ENCODE measurements at regions not wholly inside any gene's neighbourhood (a gene's known extent, or its start where the extent isn't known, plus 50 kb on each side); places are given as distances from the start of the nearest gene placed in this dataset.

DNA sequence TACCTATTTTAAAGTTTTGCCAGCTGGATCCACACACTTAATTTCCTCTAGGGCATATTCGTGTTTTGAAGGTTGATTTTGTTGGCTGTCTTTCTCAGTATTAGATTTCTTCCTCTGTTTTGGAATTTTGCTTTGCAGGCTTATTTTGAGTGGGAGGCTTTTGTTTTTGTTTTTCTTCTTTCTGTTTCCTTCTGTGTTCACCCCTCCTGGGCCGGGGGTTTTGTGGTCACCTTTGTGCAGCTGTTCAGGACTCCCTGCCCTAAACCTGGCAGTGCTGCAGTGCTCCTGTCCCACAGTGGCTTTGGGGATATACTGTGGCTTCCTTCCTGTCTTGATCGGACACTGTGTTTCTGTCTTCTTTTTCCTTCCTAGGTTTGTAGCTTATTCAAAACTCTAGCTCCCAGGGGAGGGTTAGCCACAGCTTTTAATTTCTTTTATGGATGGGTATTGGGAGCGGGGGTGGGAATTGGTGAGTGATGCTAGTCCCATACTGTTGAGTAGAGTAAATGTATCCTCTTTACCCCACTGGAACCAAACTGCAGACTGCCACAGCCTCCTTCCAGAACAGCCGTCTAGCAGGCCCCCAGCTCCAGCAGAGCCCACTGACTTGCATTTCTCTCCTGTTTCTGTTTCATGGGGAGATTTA, 228.7 kb upstream of the FZD8 start (continued):
- TF ChIP-seq SP1 (IDR thresholded peaks at IDR 0.05; ENCODE audit: low read depth, low read length) (no peak), GABPA (IDR thresholded peaks at IDR 0.05; ENCODE audit: borderline replicate concordance, insufficient read depth, low read length) (no peak), RXRA (IDR thresholded peaks at IDR 0.05; ENCODE audit: insufficient read depth, low read depth, low read length) (no peak), JUN (IDR thresholded peaks at IDR 0.05; ENCODE audit: low read depth, low read length) (no peak), TEAD4 (IDR thresholded peaks at IDR 0.05; ENCODE audit: low read depth, low read length) (no peak)
